HCT116 (cell line): ENCODE measurements at regions not wholly inside any gene's neighbourhood (a gene's known extent, or its start where the extent isn't known, plus 50 kb on each side); places are given as distances from the start of the nearest gene placed in this dataset.

Experiments used
- ATAC-seq: fragments of 200-7000 bp; cut with Tn5 transposase; 2 replicates; pipeline ENCODE4 v1.9.1; 2020; ENCODE audit warnings: mild to moderate bottlenecking, moderate library complexity
- BruUV-seq: library from RNA; stranded (reverse); fragments of 400-500 nt; replicated peaks from 2 replicates; lab custom pipeline; 2021; lab: Mats Ljungman, UMichigan
- CTCF ChIA-PET: fragments of 300-600 bp; sonication (Branson Sonifier 250); formaldehyde crosslinking; loops from one replicate; lab custom pipeline; 2021; ENCODE audit warnings: antibody characterized with exemption; lab: Charles Lee
- POLR2A ChIA-PET: fragments of 300-600, 350-600 bp; sonication (Branson Sonifier 250); formaldehyde crosslinking; loops from one replicate; lab custom pipeline; 2021; ENCODE audit warnings: antibody characterized with exemption; lab: Charles Lee
- RAD21 ChIA-PET, 2 experiments: fragments of 300-600 bp; sonication (Branson Sonifier 250); formaldehyde crosslinking; loops; one replicate each; lab custom pipeline; 2023; ENCODE audit warnings: low total read pairs in 2 of 2; ENCODE audit not compliant: uncharacterized antibody in 2 of 2, unreplicated experiment in 2 of 2, low non-redundant PET in 1 of 2; lab: Charles Lee
- DNase-seq: peaks from one replicate; pipeline ENCODE4 v3.0.0-alpha.2; 2010; ENCODE audit warnings: low read depth, low spot score
- H2AFZ ChIP-seq: fragments of 200-600 bp; shearing (Covaris generic), sonication (generic); 2 replicates; pipeline ENCODE4 v1.6.1; 2017; ENCODE audit warnings: low read depth, mixed run types, mixed read lengths, antibody characterized with exemption, low read length; ENCODE audit not compliant: poor library complexity, severe bottlenecking
- H3K27ac ChIP-seq: 2 replicates; pipeline ENCODE4 v1.5.1; 2012; ENCODE audit warnings: low read depth, low read length
- H3K27me3 ChIP-seq: fragments of 200-600 bp; sonication (generic); 2 replicates; pipeline ENCODE4 v1.6.1; 2016; ENCODE audit warnings: mixed run types, low read length, mixed read lengths; ENCODE audit not compliant: insufficient read depth
- H3K36me3 ChIP-seq, 2 experiments: fragments of 200-500 bp in 1 of 2; fragments of 200-600 bp in 1 of 2; sonication (Bioruptor generic) in 1 of 2; sonication (generic) in 1 of 2; 2 replicates each; pipeline versions ENCODE4 v1.5.1 to v1.6.1; 2014 to 2016; ENCODE audit warnings: low read length in 2 of 2, inconsistent platforms in 1 of 2, mixed read lengths in 1 of 2, mixed run types in 1 of 2; ENCODE audit not compliant: insufficient read depth in 2 of 2, control insufficient read depth in 1 of 2
- H3K4me1 ChIP-seq, 2 experiments: fragments of 200-600 bp in 1 of 2; sonication (generic) in 1 of 2; 2 replicates each; pipeline versions ENCODE4 v1.5.1 to v1.6.1; 2012 to 2017; ENCODE audit warnings: low read length in 2 of 2, inconsistent platforms in 1 of 2, mild to moderate bottlenecking in 1 of 2, mixed read lengths in 1 of 2, mixed run types in 1 of 2, moderate library complexity in 1 of 2; ENCODE audit not compliant: insufficient read depth in 2 of 2, control insufficient read depth in 1 of 2
- H3K4me2 ChIP-seq: fragments of 200-600 bp; sonication (generic); 2 replicates; pipeline ENCODE4 v1.6.1; 2017; ENCODE audit warnings: mixed run types, low read length, mixed read lengths
- H3K4me3 ChIP-seq, 2 experiments: fragments of 200-600 bp in 1 of 2; sonication (generic) in 1 of 2; replicated peaks in 1 of 2; 2 replicates each; pipeline ENCODE4 v1.5.1; 2011 to 2016; ENCODE audit warnings: low read length in 2 of 2, control low read depth in 1 of 2, low read depth in 1 of 2, mild to moderate bottlenecking in 1 of 2, mixed read lengths in 1 of 2, mixed run types in 1 of 2
- H3K79me2 ChIP-seq: fragments of 200-600 bp; sonication (generic); 2 replicates; pipeline ENCODE4 v1.6.1; 2017; ENCODE audit warnings: mild to moderate bottlenecking, mixed run types, low read length, moderate library complexity, mixed read lengths; ENCODE audit not compliant: insufficient read depth
- H3K9ac ChIP-seq: fragments of 200-600 bp; sonication (generic); 2 replicates; pipeline ENCODE4 v1.6.1; 2016; ENCODE audit warnings: low read length, mixed read lengths
- H3K9me2 ChIP-seq: fragments of 200-600 bp; sonication (generic), shearing (Covaris generic); 2 replicates; pipeline ENCODE4 v1.6.1; 2017; ENCODE audit warnings: mixed run types, mild to moderate bottlenecking, moderate library complexity; ENCODE audit not compliant: insufficient read depth
- H3K9me3 ChIP-seq, 2 experiments: fragments of 200-500 bp in 1 of 2; fragments of 200-600 bp in 1 of 2; sonication (Bioruptor generic) in 1 of 2; sonication (generic) in 1 of 2; 2 replicates each; pipeline ENCODE4 v1.6.1; 2014 to 2017; ENCODE audit warnings: low read length in 2 of 2, mixed read lengths in 2 of 2, inconsistent platforms in 1 of 2, low read depth in 1 of 2, mild to moderate bottlenecking in 1 of 2, mixed run types in 1 of 2, moderate library complexity in 1 of 2; ENCODE audit not compliant: control insufficient read depth in 1 of 2, insufficient read depth in 1 of 2
- H4K20me1 ChIP-seq: fragments of 200-600 bp; sonication (generic), shearing (Covaris generic); 2 replicates; pipeline ENCODE4 v1.6.1; 2017; ENCODE audit warnings: mixed run types, mild to moderate bottlenecking, moderate library complexity; ENCODE audit not compliant: insufficient read depth
- CBX3 ChIP-seq: IDR thresholded peaks from 2 replicates; pipeline ENCODE4 v1.6.1; 2012; ENCODE audit warnings: low read depth
- CTCF ChIP-seq, 3 experiments: fragments of 200-600 bp in 1 of 3; sonication (generic) in 1 of 3; IDR thresholded peaks in 2 of 3; conservative IDR thresholded peaks in 1 of 3; 2 replicates each; pipeline ENCODE4 v1.5.1; 2012 to 2017; ENCODE audit warnings: low read depth in 2 of 3, low read length in 2 of 3, antibody characterized with exemption in 1 of 3, borderline replicate concordance in 1 of 3, control low read depth in 1 of 3, mild to moderate bottlenecking in 1 of 3, mixed read lengths in 1 of 3, mixed run types in 1 of 3, moderate library complexity in 1 of 3; ENCODE audit not compliant: insufficient read depth in 1 of 3
- EGR1 ChIP-seq: IDR thresholded peaks from 2 replicates; pipeline ENCODE4 v1.6.1; 2012; ENCODE audit warnings: low read depth
- ELF1 ChIP-seq: IDR thresholded peaks from 2 replicates; pipeline ENCODE4 v1.6.1; 2012; ENCODE audit warnings: low read depth, borderline replicate concordance
- EZH2 ChIP-seq: fragments of 200-600 bp; sonication (generic); IDR thresholded peaks from 2 replicates; pipeline ENCODE4 v1.6.1; 2017; ENCODE audit warnings: antibody characterized with exemption, mixed run types
- JUND ChIP-seq: IDR thresholded peaks from 2 replicates; pipeline ENCODE4 v1.6.1; 2012
- POLR2A ChIP-seq: IDR thresholded peaks from 2 replicates; pipeline ENCODE4 v1.7.0; 2011; ENCODE audit warnings: borderline replicate concordance; ENCODE audit not compliant: insufficient read depth, insufficient read length; ENCODE audit errors: extremely low read depth
- REST ChIP-seq: IDR thresholded peaks from 2 replicates; pipeline ENCODE4 v1.6.1; 2012; ENCODE audit warnings: low read depth
- TCF7L2 ChIP-seq: IDR thresholded peaks from 2 replicates; pipeline ENCODE4 v1.7.0; 2011; ENCODE audit warnings: borderline replicate concordance, inconsistent platforms; ENCODE audit not compliant: insufficient read depth, insufficient read length; ENCODE audit errors: extremely low read depth
- ZFX ChIP-seq: fragments of 450-650 bp; IDR thresholded peaks from 2 replicates; pipeline ENCODE4 v1.6.1; 2017
- ZNF274 ChIP-seq: fragments of 200-500 bp; sonication (Bioruptor generic); IDR thresholded peaks from 2 replicates; pipeline ENCODE4 v1.6.1; 2014; ENCODE audit warnings: mild to moderate bottlenecking, low read depth, low read length, inconsistent platforms
- intact Hi-C: fragments of 100-400 bp; cut with micrococcal nuclease; formaldehyde crosslinking; loops from 2 replicates; pipeline ENCODE4 v1.10.0; 2022

GRCh38 chr5:107783551-107783950 lies 112.8 kb upstream of the EFNA5 start:
- Histone ChIP-seq H4K20me1 (no peaks in the 10 kb centered on the region), H3K9me3 (no peaks in the 10 kb centered on the region; a peak in 1 of 4 replicates), H3K27ac (no peak overlapping the region), H3K4me1 (no peaks in the 10 kb centered on the region), H3K9ac (no peak overlapping the region), H3K4me3 (no peak overlapping the region), H3K79me2 (no peaks in the 10 kb centered on the region), H3K9me2 (no peaks in the 10 kb centered on the region), H3K36me3 (no peaks in the 10 kb centered on the region), H3K4me2 (no peak overlapping the region), H3K27me3 (no peaks in the 10 kb centered on the region), H2AFZ (no peak overlapping the region)
- POLR2A ChIA-PET: no interaction called here
- DNase-seq (no peak), ATAC-seq (no peak)
- intact Hi-C loops: no loop called here
- no TSS peak for BruUV-seq
- CTCF ChIA-PET: no interaction called here
- RAD21 ChIA-PET: no interaction called here
- no peak for TF ChIP-seq ELF1
- no peak for TF ChIP-seq TCF7L2
- no peak for TF ChIP-seq CTCF (IDR thresholded peaks at IDR 0.05 in 2 of 3, conservative IDR thresholded peaks at IDR 0.05 in 1 of 3; ENCODE audit: borderline replicate concordance in 1 of 3, insufficient read depth in 1 of 3, low read depth in 2 of 3, low read length in 2 of 3)
- no peak for TF ChIP-seq REST
- TF ChIP-seq POLR2A: no peak
- TF ChIP-seq JUND: no peak
- no peak for TF ChIP-seq ZNF274
- no peak for TF ChIP-seq EZH2
- no peak for TF ChIP-seq EGR1
- TF ChIP-seq CBX3: no peak
- TF ChIP-seq ZFX: no peak
